ENCODE measurements at regions not wholly inside any gene's neighbourhood (a gene's known extent, or its start where the extent isn't known, plus 50 kb on each side); places are given as distances from the start of the nearest gene placed in this dataset.
"Not testable (repeated sequence)": the region's sequence is repeated elsewhere in the genome, so short reads cannot be mapped to it uniquely, and the experiment has no call there.

- Histone ChIP-seq H3K4me1 (no peaks in the 10 kb centered on the region), H3K27me3 (no peaks in the 10 kb centered on the region), H3K36me3 (no peaks in the 10 kb centered on the region), H3K9me3 (no peaks in the 10 kb centered on the region), H3K4me3 (no peak overlapping the region), H3K27ac (no peak overlapping the region)
- no peak for DNase-seq (ENCODE audit: low spot score)
- TF ChIP-seq, protein P1, sequence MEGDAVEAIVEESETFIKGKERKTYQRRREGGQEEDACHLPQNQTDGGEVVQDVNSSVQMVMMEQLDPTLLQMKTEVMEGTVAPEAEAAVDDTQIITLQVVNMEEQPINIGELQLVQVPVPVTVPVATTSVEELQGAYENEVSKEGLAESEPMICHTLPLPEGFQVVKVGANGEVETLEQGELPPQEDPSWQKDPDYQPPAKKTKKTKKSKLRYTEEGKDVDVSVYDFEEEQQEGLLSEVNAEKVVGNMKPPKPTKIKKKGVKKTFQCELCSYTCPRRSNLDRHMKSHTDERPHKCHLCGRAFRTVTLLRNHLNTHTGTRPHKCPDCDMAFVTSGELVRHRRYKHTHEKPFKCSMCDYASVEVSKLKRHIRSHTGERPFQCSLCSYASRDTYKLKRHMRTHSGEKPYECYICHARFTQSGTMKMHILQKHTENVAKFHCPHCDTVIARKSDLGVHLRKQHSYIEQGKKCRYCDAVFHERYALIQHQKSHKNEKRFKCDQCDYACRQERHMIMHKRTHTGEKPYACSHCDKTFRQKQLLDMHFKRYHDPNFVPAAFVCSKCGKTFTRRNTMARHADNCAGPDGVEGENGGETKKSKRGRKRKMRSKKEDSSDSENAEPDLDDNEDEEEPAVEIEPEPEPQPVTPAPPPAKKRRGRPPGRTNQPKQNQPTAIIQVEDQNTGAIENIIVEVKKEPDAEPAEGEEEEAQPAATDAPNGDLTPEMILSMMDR (IDR thresholded peaks at IDR 0.05) = no peak
Observed at GRCh38 chr10:27328946-27329345, 88.3 kb upstream of the ACBD5 start.

GRCh38 chr10:27326748-27327147, 86.2 kb upstream of the ACBD5 start:
- H3K27me3 ChIP-seq; H3K4me3 ChIP-seq; H3K27ac ChIP-seq; H3K36me3 ChIP-seq; H3K4me1 ChIP-seq; H3K9me3 ChIP-seq; DNase-seq (ENCODE audit: low spot score): not testable (repeated sequence)

DNA sequence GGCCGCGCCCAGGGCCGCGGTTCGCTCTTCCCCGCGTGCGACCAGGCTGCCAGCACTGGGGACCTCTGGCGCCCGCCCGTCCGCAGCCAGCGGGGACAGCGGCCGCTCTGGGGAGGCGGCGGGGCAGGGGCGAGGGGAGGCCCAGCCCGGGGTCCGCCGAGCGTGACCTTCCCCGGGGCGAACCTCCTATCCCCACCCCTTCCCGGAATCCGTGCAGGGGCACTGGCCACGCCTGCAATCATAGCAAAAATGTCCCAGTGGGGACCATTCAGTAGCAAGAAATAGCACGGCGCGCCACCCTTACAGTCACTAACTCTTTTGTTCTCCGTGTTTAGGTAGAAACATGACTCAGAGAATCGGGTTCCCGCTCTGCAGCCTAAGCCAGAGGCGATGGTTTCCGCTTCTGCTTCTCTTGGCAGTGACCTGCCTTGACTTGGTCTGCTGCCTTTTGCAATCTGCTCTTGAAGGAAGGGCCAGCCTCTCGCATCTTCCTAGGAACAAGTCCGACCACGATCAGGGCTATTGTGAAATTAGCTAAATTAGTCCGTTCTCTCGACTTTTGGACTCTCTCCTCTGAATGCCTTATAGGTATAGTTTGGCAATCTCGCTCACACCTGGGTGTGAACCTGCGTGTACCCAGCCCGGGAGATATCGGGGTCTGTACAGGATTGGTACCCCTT, 79.3 kb upstream of the ACBD5 start:
- Histone ChIP-seq H3K9me3 (no peaks in the 10 kb centered on the region), H3K36me3 (no peaks in the 10 kb centered on the region), H3K4me1 (no peaks in the 10 kb centered on the region), H3K4me3 (peak overlapping the region; percentile 26 to 42), H3K27ac (peak overlapping the region; percentile 46 to 63), H3K27me3 (no peaks in the 10 kb centered on the region)
- TF ChIP-seq, protein P1 (IDR thresholded peaks at IDR 0.05) = no peak
- DNase-seq (ENCODE audit: low spot score) = peak; percentile 84

- not testable (repeated sequence) for H3K27me3 ChIP-seq; H3K9me3 ChIP-seq; H3K36me3 ChIP-seq; H3K4me3 ChIP-seq; DNase-seq (ENCODE audit: low spot score); H3K4me1 ChIP-seq
- H3K27ac ChIP-seq = peak overlapping the region in 1 of 2 donors; percentile 63
Observed at GRCh38 chr10:27319139-27319538, 78.5 kb upstream of the ACBD5 start.

- H3K4me1 ChIP-seq; H3K27me3 ChIP-seq; H3K27ac ChIP-seq; H3K4me3 ChIP-seq; H3K36me3 ChIP-seq; H3K9me3 ChIP-seq; DNase-seq (ENCODE audit: low spot score): not testable (repeated sequence)
Observed at GRCh38 chr10:27315082-27315481, 74.5 kb upstream of the ACBD5 start.

- not testable (repeated sequence) for H3K36me3 ChIP-seq; H3K27me3 ChIP-seq; DNase-seq (ENCODE audit: low spot score); H3K27ac ChIP-seq; H3K9me3 ChIP-seq; H3K4me1 ChIP-seq; H3K4me3 ChIP-seq
Observed at GRCh38 chr10:27313586-27313985, 73.0 kb upstream of the ACBD5 start.

DNA sequence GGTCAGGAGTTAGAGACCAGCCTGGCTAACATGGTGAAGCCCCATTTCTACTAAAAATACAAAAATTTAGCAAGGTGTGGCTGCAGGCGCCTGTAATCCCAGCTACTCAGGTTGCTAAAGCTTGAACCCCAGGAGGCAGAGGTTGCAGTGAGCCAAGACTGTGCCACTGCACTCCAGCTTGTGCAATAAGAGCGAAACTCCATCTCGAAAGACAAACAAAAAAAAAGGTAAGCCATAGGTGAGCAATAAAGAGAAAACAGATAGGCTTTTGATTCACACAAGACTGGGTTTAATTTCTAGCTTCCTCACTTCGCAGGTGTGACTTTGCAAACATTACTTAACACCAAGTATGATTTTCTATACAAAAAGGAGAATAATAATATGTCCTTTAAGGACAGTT, 72.3 kb upstream of the ACBD5 start:
- TF ChIP-seq, protein P1 (IDR thresholded peaks at IDR 0.05) = no peak
- H3K27me3 ChIP-seq = no peaks in the 10 kb centered on the region
- H3K27ac ChIP-seq = no peak overlapping the region
- no peaks in the 10 kb centered on the region for H3K36me3 ChIP-seq
- no peaks in the 10 kb centered on the region for H3K9me3 ChIP-seq
- H3K4me3 ChIP-seq = no peak overlapping the region
- no peak for DNase-seq (ENCODE audit: low spot score)
- H3K4me1 ChIP-seq = no peaks in the 10 kb centered on the region

- not testable (repeated sequence) for H3K27me3 ChIP-seq, H3K27ac ChIP-seq, H3K9me3 ChIP-seq
Observed at GRCh38 chr10:27311809-27312208, 71.2 kb upstream of the ACBD5 start.

GRCh38 chr10:27298522-27298850, 57.9 kb upstream of the ACBD5 start:
- H3K27ac ChIP-seq; H3K4me1 ChIP-seq; H3K4me3 ChIP-seq; H3K36me3 ChIP-seq; H3K9me3 ChIP-seq; H3K27me3 ChIP-seq; DNase-seq (ENCODE audit: low spot score): not testable (repeated sequence)

More at GRCh38 chr10:27311809-27312208, 71.2 kb upstream of the ACBD5 start:
- not testable (repeated sequence) for H3K4me1 ChIP-seq; DNase-seq (ENCODE audit: low spot score); H3K4me3 ChIP-seq; H3K36me3 ChIP-seq

All from right atrium auricular region (tissue), 2 donors.